Fibroblast of peridontal ligament (primary cell): ENCODE measurements at regions not wholly inside any gene's neighbourhood (a gene's known extent, or its start where the extent isn't known, plus 50 kb on each side); places are given as distances from the start of the nearest gene placed in this dataset.

Experiments used
- DNase-seq: peaks from one replicate; pipeline ENCODE4 v3.0.0-alpha.2; 2010; ENCODE audit errors: extremely low read depth

- no peak for DNase-seq
These were observed 53.6 kb upstream of the DPT start for GRCh38 chr1:168782559-168783116.

GRCh38 chr1:168783458-168784210 is 54.6 kb upstream of the DPT start:
- DNase-seq: no peak

- DNase-seq: no peak
These were observed 57.7 kb upstream of the DPT start for GRCh38 chr1:168786476-168787330.

GRCh38 chr1:168788258-168788657 is 59.3 kb upstream of the DPT start:
- DNase-seq: no peak

- DNase-seq: no peak
These were observed 60.5 kb upstream of the DPT start for GRCh38 chr1:168789501-168789900.

- no peak for DNase-seq
These were observed 63.1 kb upstream of the DPT start for GRCh38 chr1:168792142-168792541.

- no peak for DNase-seq
These were observed 63.7 kb upstream of the DPT start for GRCh38 chr1:168792592-168793125.

- no peak for DNase-seq
These were observed 65.1 kb upstream of the DPT start for GRCh38 chr1:168794057-168794456.

- DNase-seq: no peak
These were observed 66.7 kb upstream of the DPT start for GRCh38 chr1:168795681-168796080.

GRCh38 chr1:168799927-168800605 is 71.1 kb upstream of the DPT start:
- DNase-seq: no peak

- no peak for DNase-seq
These were observed 72.2 kb upstream of the DPT start for GRCh38 chr1:168801032-168801745.

GRCh38 chr1:168803806-168804510 is 75.0 kb upstream of the DPT start:
- DNase-seq: no peak

GRCh38 chr1:168806952-168807351 is 77.9 kb upstream of the DPT start:
- DNase-seq: no peak

- no peak for DNase-seq
These were observed 82.2 kb upstream of the DPT start for GRCh38 chr1:168811176-168811575.

GRCh38 chr1:168819668-168820067 is 90.7 kb upstream of the DPT start:
- no peak for DNase-seq

- no peak for DNase-seq
These were observed 92.4 kb upstream of the DPT start for GRCh38 chr1:168821434-168821833.

- no peak for DNase-seq
These were observed 93.9 kb upstream of the DPT start for GRCh38 chr1:168822911-168823310.

GRCh38 chr1:168823988-168824387 is 95.0 kb upstream of the DPT start:
- DNase-seq: no peak

GRCh38 chr1:168824418-168825065 is 95.5 kb upstream of the DPT start:
- no peak for DNase-seq

- no peak for DNase-seq
These were observed 96.1 kb upstream of the DPT start for GRCh38 chr1:168825129-168825528.
